Activated naive CD4-positive, alpha-beta T cell treated with anti-CD3 and anti-CD28 coated beads, Interleukin-2, amount 10 ng/mL, durations not matched to agents 7 days and 5 days (primary cell): ENCODE measurements at regions not wholly inside any gene's neighbourhood (a gene's known extent, or its start where the extent isn't known, plus 50 kb on each side); places are given as distances from the start of the nearest gene placed in this dataset.

Experiments
- CTCF ChIA-PET: fragments of 350-600 bp; sonication (Branson Sonifier 250); formaldehyde crosslinking; loops from one replicate; lab custom pipeline; 2021; ENCODE audit warnings: antibody characterized with exemption; lab: Charles Lee
- DNase-seq: peaks from one replicate; pipeline ENCODE4 v3.0.0-alpha.2; 2020
- H3K27ac Mint-ChIP-seq: one replicate; pipeline ENCODE4 v1.8.0; 2021; ENCODE audit warnings: mild to moderate bottlenecking, moderate library complexity, mixed read lengths
- H3K27me3 Mint-ChIP-seq: one replicate; pipeline ENCODE4 v1.8.0; 2021; ENCODE audit warnings: mild to moderate bottlenecking, mixed read lengths
- H3K36me3 Mint-ChIP-seq: one replicate; pipeline ENCODE4 v1.8.0; 2021; ENCODE audit warnings: mixed read lengths
- H3K4me1 Mint-ChIP-seq: one replicate; pipeline ENCODE4 v1.8.0; 2021; ENCODE audit warnings: mixed read lengths
- H3K4me3 Mint-ChIP-seq: one replicate; pipeline ENCODE4 v1.8.0; 2021; ENCODE audit warnings: mild to moderate bottlenecking, moderate library complexity, mixed read lengths
- H3K9me3 Mint-ChIP-seq: one replicate; pipeline ENCODE4 v1.8.0; 2021; ENCODE audit warnings: mixed read lengths

DNA sequence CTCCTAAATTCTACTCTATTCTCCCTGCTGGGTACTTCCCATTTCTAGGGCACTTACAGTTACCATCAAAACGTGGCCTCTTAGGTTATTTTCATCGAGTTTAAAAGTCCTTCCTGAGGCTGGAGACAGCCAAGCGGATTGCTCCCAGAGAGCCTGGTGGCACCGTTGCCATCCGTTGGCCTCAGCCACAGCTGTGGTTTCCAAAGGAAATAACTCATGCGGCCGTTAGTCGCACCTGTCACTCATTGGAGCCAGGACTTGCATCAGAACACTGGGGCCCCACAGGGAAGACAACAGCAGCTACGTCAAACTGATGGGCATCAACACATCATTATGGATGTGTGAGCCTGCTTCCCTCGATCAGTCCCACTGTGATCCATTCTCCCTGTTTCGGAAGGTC, 453.4 kb downstream of the BCL11A start:
- Mint-ChIP-seq H3K36me3 (no peaks in the 10 kb centered on the region), H3K27ac (no peak overlapping the region), H3K4me1 (peaks cover 6% of the 10 kb centered on the region), H3K27me3 (peaks cover 7% of the 10 kb centered on the region), H3K4me3 (no peak overlapping the region), H3K9me3 (no peaks in the 10 kb centered on the region)
- DNase-seq: no peak
- CTCF ChIA-PET: interaction anchor here (0.6 kb wide), 1 partner anchor 52 kb away, joined by 3 read pairs; no protein-coding TSS in a partner anchor

DNA sequence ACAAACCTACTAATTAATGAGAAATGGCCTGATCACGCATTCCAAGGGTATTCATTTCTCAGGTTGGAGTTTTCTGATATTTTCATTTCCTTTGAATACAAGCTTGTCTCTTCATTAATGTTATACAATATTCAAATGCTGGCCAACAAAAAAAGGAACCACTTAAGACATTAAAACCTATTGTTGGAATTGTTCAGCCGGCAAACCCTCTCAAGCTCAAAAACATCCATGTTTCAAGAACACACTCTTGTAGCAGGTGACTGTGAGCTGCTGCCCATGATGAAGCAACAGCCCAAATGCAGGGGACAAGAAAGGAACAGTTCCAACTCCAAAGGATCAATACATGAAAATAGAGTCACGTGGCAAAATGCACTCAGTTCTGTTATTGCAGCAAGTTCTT, 454.5 kb downstream of the BCL11A start:
- CTCF ChIA-PET: no interaction called here
- H3K36me3 Mint-ChIP-seq: no peaks in the 10 kb centered on the region
- H3K4me3 Mint-ChIP-seq: no peak overlapping the region
- H3K27me3 Mint-ChIP-seq: peaks cover 7% of the 10 kb centered on the region
- DNase-seq: no peak
- H3K4me1 Mint-ChIP-seq: no peaks in the 10 kb centered on the region
- H3K27ac Mint-ChIP-seq: no peak overlapping the region
- H3K9me3 Mint-ChIP-seq: no peaks in the 10 kb centered on the region

DNA sequence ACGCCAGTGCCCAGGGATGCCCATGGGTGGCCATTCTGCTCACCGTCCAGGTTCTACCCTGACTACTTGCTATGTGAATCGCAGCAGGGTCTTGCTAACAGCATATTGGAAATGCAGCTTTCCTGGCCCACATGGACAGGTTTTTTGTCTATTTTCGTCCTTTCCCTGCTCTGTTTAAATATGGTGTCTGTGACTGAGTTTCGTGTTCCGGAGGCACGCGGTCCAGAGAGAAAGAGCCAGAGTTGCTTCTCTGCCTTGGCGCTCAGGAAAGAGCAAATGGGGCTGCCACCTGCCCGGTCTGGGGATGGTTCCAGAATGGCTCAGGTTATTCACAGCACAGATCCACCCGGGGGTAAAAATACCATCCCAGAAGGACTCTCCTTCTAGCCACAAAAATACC, 456.2 kb downstream of the BCL11A start:
- no peak for DNase-seq
- Mint-ChIP-seq H3K36me3 (no peaks in the 10 kb centered on the region), H3K9me3 (no peaks in the 10 kb centered on the region), H3K4me1 (no peaks in the 10 kb centered on the region), H3K27ac (no peak overlapping the region), H3K4me3 (no peak overlapping the region), H3K27me3 (peaks cover 7% of the 10 kb centered on the region)
- CTCF ChIA-PET: no interaction called here

DNA sequence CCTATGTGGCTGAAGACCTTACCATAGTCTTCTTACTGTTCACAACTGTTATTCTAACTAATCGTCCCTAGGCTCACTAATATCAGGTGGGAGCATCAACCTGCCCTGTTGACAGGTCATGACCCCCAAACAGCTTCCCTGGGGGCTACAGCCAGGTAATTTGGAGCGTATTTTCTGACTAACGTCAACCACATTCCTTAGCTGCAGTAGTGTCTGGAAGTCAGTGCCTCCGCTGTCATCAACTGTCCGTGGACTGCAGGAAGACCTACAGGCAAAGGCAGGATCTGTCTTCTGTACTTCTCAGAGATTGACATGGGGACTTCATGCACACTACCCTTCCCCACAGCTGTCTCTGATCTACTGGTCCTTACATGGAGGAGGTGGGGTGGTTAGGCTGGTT, 456.9 kb downstream of the BCL11A start:
- Mint-ChIP-seq H3K9me3 (no peaks in the 10 kb centered on the region), H3K36me3 (no peaks in the 10 kb centered on the region), H3K27me3 (peaks cover 7% of the 10 kb centered on the region), H3K27ac (no peak overlapping the region), H3K4me3 (no peak overlapping the region), H3K4me1 (no peaks in the 10 kb centered on the region)
- no peak for DNase-seq
- CTCF ChIA-PET: no interaction called here

DNA sequence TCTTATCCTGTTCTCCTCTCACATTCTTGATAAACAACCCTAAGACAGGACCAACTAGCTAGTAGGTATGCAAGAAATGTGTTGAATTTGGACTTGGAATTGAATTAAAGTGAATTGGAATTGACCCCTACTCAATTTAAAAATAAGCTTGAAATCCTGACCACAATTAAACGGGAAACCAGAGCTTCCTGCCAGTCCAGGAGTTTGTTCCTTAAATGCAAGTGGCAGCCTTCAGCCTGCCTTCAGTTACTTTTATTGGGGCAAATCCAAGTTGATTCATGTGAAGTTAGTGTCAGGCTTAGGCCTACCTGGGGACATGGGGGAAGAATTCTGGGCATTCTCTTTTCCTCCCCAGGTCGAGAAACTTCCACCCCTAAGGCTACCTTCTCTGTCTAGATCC, 457.6 kb downstream of the BCL11A start:
- H3K4me1 Mint-ChIP-seq: no peaks in the 10 kb centered on the region
- H3K36me3 Mint-ChIP-seq: no peaks in the 10 kb centered on the region
- no peak for DNase-seq
- peaks cover 7% of the 10 kb centered on the region for H3K27me3 Mint-ChIP-seq
- CTCF ChIA-PET: no interaction called here
- no peak overlapping the region for H3K4me3 Mint-ChIP-seq
- no peak overlapping the region for H3K27ac Mint-ChIP-seq
- H3K9me3 Mint-ChIP-seq: no peaks in the 10 kb centered on the region

DNA sequence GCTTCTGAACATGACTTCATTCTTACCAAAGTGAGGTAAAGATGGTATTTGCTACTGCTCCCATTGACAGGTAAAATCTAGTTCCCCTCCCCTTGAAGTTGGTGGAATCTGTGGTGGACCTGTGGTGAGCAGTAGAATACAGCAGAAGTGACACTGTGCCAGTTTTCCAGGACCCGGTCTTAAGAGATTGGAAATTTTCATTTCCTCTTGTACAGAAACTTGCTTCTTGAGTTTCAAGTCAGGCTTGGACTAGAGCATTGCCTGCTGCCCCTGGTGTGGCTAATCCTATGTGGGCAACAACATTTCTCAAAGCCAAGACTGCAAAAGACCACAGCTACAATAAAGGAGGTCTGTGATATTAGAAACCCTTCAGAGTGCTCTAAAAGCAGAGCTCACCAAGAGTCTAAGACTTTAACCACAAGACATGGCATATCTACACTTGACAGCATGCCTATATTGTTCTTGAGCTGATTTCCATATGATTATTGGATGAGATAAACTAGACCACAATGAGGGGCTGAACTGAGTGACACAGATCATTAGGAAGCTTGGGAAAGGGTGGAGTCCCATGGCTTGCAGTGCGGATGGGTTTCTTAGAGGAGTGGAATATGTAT, 458.1 kb downstream of the BCL11A start:
- Mint-ChIP-seq H3K4me1 (no peaks in the 10 kb centered on the region), H3K4me3 (no peak overlapping the region), H3K27me3 (peaks cover 4% of the 10 kb centered on the region), H3K27ac (no peak overlapping the region), H3K9me3 (no peaks in the 10 kb centered on the region), H3K36me3 (no peaks in the 10 kb centered on the region)
- DNase-seq: no peak
- CTCF ChIA-PET: no interaction called here

DNA sequence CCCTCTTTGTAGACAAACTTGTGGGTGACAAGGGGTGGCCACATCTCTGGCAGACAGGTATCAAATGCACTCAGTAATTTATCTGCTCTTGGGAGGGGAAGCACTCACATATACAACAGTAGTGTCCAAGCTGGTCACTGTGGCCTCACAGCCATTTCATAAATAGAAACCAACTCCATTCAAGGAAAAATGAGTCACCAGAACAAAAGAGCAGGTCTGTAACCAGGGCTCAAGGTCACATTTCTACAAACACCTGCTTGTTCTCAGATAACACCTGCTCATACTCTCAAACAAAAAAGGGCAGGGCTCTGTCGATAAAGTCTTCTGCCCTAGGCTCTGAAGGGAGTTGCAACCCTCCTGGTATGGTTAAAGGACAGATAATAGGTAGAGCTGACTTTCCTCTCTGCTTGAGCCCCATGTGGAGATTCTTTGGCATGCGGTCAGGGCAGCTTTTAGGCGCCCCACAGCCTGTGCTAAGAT, 459.0 kb downstream of the BCL11A start:
- no peak for DNase-seq
- Mint-ChIP-seq H3K9me3 (no peaks in the 10 kb centered on the region), H3K27ac (no peak overlapping the region), H3K36me3 (no peaks in the 10 kb centered on the region), H3K4me3 (no peak overlapping the region), H3K4me1 (no peaks in the 10 kb centered on the region), H3K27me3 (no peaks in the 10 kb centered on the region)
- CTCF ChIA-PET: no interaction called here

DNA sequence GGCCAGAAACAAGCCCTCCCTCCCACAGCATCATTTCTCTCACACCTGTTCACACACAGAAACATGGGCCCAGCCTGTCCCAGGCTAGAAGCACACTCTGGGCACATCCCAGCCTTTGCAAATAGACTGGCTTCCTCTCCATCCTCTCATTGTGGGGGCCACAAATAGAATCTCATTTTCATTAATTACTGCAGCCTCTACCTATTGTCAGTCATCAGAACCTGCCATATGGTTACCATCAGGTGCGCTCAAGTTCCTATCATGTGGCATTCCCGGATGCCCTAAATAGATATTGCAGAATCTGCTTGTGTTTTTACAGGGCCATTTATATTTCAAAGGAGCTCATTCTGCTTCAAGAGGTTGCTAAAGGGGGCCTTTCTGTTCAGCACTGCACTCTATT, 460.7 kb downstream of the BCL11A start:
- no peaks in the 10 kb centered on the region for H3K36me3 Mint-ChIP-seq
- H3K27ac Mint-ChIP-seq: no peak overlapping the region
- no peaks in the 10 kb centered on the region for H3K27me3 Mint-ChIP-seq
- no peak overlapping the region for H3K4me3 Mint-ChIP-seq
- CTCF ChIA-PET: no interaction called here
- no peaks in the 10 kb centered on the region for H3K9me3 Mint-ChIP-seq
- DNase-seq: no peak
- no peaks in the 10 kb centered on the region for H3K4me1 Mint-ChIP-seq

DNA sequence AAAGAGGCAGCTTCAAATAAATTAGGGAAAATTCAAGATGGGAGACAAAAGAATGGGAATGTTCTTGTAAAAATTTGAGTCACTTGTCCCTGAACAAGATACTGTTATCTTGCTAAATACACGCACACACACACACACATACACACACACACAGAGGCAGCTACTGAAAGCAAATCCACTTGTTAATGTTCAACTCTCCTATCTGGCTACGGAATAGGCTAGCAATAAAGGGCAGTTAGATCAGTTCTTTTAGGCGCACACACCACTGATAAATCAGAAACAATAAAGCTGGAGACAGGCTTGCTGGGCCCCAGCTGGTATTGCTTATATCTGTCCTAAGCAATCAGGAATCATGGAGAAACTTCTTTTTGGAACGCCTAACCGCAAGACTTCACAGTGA, 461.6 kb downstream of the BCL11A start:
- H3K36me3 Mint-ChIP-seq: no peaks in the 10 kb centered on the region
- no peak overlapping the region for H3K27ac Mint-ChIP-seq
- H3K4me1 Mint-ChIP-seq: no peaks in the 10 kb centered on the region
- H3K27me3 Mint-ChIP-seq: no peaks in the 10 kb centered on the region
- H3K4me3 Mint-ChIP-seq: no peak overlapping the region
- CTCF ChIA-PET: no interaction called here
- no peak for DNase-seq
- H3K9me3 Mint-ChIP-seq: no peaks in the 10 kb centered on the region

DNA sequence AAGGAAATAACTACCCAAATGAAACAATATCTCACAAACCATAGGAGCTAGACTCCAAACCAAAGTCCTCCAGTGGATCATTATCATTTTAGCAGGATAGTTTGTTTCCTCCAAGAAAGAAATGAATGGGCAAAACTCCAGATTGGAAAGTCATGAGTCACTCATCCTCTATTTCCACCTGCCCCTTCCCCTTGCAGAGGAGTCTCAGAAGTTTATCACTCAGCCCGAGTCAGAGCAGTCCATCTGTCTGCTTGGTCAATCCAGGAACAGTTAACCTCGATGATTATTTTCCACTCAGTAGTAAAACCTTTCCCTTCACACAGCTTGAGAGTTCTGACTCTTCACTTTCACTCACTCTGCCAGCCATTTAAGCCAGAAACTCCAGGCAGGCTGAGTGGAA, 462.2 kb downstream of the BCL11A start:
- H3K36me3 Mint-ChIP-seq: no peaks in the 10 kb centered on the region
- no peaks in the 10 kb centered on the region for H3K4me1 Mint-ChIP-seq
- CTCF ChIA-PET: no interaction called here
- DNase-seq: no peak
- H3K27ac Mint-ChIP-seq: no peak overlapping the region
- no peaks in the 10 kb centered on the region for H3K9me3 Mint-ChIP-seq
- H3K4me3 Mint-ChIP-seq: no peak overlapping the region
- no peaks in the 10 kb centered on the region for H3K27me3 Mint-ChIP-seq

DNA sequence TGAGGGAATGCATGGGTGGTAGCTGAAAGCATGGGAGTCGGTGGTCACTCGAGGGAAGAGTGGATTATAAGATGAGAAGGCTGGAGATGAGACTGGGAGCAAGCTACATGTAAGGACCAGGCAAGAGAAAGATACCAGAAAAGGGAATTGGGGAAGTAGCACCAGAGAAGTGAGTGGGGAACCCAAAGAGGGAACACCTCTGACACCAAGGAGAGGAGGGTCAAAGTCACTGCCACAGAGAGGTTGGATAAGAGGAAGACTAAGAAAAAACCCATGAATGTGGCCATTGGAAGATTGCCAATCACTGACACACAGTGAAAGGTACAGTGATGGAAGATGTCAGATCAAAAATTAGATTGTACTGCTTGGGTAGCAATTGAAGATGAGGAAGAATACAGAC, 473.9 kb downstream of the BCL11A start:
- Mint-ChIP-seq H3K4me3 (no peak overlapping the region), H3K36me3 (no peaks in the 10 kb centered on the region), H3K27me3 (no peaks in the 10 kb centered on the region), H3K9me3 (peaks cover 4% of the 10 kb centered on the region), H3K27ac (no peak overlapping the region), H3K4me1 (no peaks in the 10 kb centered on the region)
- no peak for DNase-seq
- CTCF ChIA-PET: no interaction called here

DNA sequence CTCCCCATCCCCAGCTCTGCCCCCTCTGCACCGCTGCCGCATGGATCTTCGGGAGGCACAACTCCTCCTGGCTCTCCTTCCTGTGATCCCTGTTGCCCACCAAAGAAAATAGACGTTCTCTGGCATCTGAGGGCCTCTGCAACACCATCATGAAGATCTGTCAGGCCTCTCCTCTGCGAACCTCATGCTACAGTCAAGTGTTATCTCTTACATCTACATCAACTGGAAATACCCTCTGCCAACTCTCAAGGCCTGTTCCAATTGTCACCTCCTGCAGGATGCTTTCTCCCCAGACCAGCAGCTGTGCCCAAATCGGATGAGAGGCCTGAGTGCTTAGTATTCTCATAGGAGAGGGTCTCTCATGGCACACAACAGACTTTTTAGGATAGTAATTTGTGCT, 478.4 kb downstream of the BCL11A start:
- Mint-ChIP-seq H3K36me3 (no peaks in the 10 kb centered on the region), H3K9me3 (no peaks in the 10 kb centered on the region), H3K27ac (no peak overlapping the region), H3K4me3 (no peak overlapping the region), H3K4me1 (no peaks in the 10 kb centered on the region), H3K27me3 (peaks cover 3% of the 10 kb centered on the region)
- CTCF ChIA-PET: no interaction called here
- no peak for DNase-seq

DNA sequence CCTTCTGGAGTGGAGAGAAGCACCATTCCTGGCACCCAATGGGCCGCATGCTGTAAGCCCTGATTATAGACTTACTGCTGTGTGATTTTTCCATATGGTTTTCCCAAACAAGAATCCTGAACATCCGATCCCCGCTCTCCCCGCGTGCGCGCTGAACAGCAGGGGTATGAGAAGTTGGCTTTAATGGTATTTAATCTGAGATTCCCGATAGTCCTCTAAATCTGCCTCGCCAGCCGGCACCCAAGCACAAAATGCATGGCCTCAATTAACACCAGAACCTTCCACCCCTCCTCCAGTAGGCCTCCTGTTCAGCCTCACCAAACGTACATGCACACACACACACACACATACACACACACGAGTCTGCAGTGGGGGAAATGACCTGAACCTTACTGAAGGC, 480.3 kb downstream of the BCL11A start:
- Mint-ChIP-seq H3K27me3 (peaks cover 3% of the 10 kb centered on the region), H3K4me1 (no peaks in the 10 kb centered on the region), H3K9me3 (no peaks in the 10 kb centered on the region), H3K27ac (no peak overlapping the region), H3K4me3 (no peak overlapping the region), H3K36me3 (no peaks in the 10 kb centered on the region)
- DNase-seq: no peak
- CTCF ChIA-PET: no interaction called here

DNA sequence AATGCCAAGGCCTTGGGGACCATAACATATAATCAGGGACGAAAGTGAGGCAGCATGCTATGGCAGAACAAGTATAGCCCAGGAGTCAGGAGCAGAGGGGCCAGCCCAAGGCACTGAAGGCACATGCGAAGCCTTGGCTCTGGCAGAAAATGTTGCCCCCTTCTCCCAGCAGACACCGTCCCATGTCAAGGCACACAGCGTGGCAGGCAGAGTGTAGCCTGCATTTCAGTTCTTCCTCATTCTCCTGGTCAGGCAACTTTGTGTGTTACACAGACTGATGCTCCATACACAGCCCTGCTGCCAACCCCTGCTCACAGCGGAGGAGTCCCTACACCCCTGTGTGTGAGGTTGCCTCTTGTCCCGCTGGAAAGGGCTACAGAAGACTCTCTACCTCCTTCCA, 480.8 kb downstream of the BCL11A start:
- no peak for DNase-seq
- Mint-ChIP-seq H3K36me3 (no peaks in the 10 kb centered on the region), H3K27me3 (peaks cover 3% of the 10 kb centered on the region), H3K9me3 (no peaks in the 10 kb centered on the region), H3K4me1 (no peaks in the 10 kb centered on the region), H3K27ac (no peak overlapping the region), H3K4me3 (no peak overlapping the region)
- CTCF ChIA-PET: no interaction called here

DNA sequence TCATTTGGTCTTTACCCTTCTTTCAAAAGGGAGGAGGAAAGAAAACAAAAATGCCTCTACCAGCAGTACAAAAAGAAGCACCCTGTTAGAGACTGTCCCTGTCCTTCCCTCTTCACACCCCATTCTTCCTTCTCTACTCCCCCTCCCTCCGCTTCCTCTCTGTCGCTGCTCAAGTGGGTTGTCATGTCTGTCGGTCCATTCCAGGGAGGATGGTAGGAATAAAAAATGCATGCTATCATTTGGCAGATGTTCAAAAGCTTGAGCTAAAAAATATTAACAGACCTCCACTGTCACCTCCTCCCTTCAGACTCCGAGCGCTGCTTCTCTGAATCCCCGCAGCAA, 482.0 kb downstream of the BCL11A start:
- DNase-seq: no peak
- Mint-ChIP-seq H3K4me3 (no peak overlapping the region), H3K27ac (no peak overlapping the region), H3K36me3 (no peaks in the 10 kb centered on the region), H3K4me1 (no peaks in the 10 kb centered on the region), H3K27me3 (peaks cover 3% of the 10 kb centered on the region), H3K9me3 (no peaks in the 10 kb centered on the region)
- CTCF ChIA-PET: no interaction called here
